Glutamatergic neuron (in vitro differentiated cells): ENCODE measurements at regions not wholly inside any gene's neighbourhood (a gene's known extent, or its start where the extent isn't known, plus 50 kb on each side); places are given as distances from the start of the nearest gene placed in this dataset.

Experiments
- DNase-seq: peaks from one replicate; pipeline ENCODE4 v3.0.0; 2022
- H3K27ac Mint-ChIP-seq: one replicate; pipeline ENCODE4 v1.8.0; 2020; ENCODE audit warnings: mild to moderate bottlenecking, mixed read lengths, inconsistent platforms; ENCODE audit not compliant: unreplicated experiment
- H3K27me3 Mint-ChIP-seq: one replicate; pipeline ENCODE4 v1.8.0; 2020; ENCODE audit warnings: mild to moderate bottlenecking, moderate library complexity, mixed read lengths, inconsistent platforms; ENCODE audit not compliant: unreplicated experiment
- H3K36me3 Mint-ChIP-seq: one replicate; pipeline ENCODE4 v1.8.0; 2020; ENCODE audit warnings: mild to moderate bottlenecking, mixed read lengths, inconsistent platforms; ENCODE audit not compliant: unreplicated experiment
- H3K4me1 Mint-ChIP-seq: one replicate; pipeline ENCODE4 v1.8.0; 2020; ENCODE audit warnings: mild to moderate bottlenecking, low read depth, mixed read lengths, inconsistent platforms; ENCODE audit not compliant: unreplicated experiment
- H3K4me3 Mint-ChIP-seq: one replicate; pipeline ENCODE4 v1.8.0; 2020; ENCODE audit warnings: mild to moderate bottlenecking, mixed read lengths, inconsistent platforms; ENCODE audit not compliant: unreplicated experiment
- H3K9me3 Mint-ChIP-seq: one replicate; pipeline ENCODE4 v1.8.0; 2020; ENCODE audit warnings: mild to moderate bottlenecking, moderate library complexity, mixed read lengths, inconsistent platforms; ENCODE audit not compliant: unreplicated experiment
- CTCF ChIP-seq: fragments of 200-600 bp; sonication (generic); IDR thresholded peaks from one replicate; pipeline ENCODE4 v1.5.0; 2021; ENCODE audit not compliant: partially characterized antibody, unreplicated experiment

GRCh38 chr6:81854474-81854873, 102.0 kb upstream of the TENT5A start:
- no peak overlapping the region for H3K27ac Mint-ChIP-seq
- TF ChIP-seq CTCF, result no peak
- peaks cover 8% of the 10 kb centered on the region for H3K4me1 Mint-ChIP-seq
- DNase-seq, result no peak
- H3K36me3 Mint-ChIP-seq, result no peaks in the 10 kb centered on the region
- peaks cover 3% of the 10 kb centered on the region for H3K27me3 Mint-ChIP-seq
- no peak overlapping the region for H3K4me3 Mint-ChIP-seq
- peaks cover 4% of the 10 kb centered on the region for H3K9me3 Mint-ChIP-seq

- H3K36me3 Mint-ChIP-seq, result no peaks in the 10 kb centered on the region
- peaks cover 8% of the 10 kb centered on the region for H3K4me1 Mint-ChIP-seq
- no peak for TF ChIP-seq CTCF
- no peak overlapping the region for H3K27ac Mint-ChIP-seq
- no peak for DNase-seq
- H3K4me3 Mint-ChIP-seq, result no peak overlapping the region
- peaks cover 6% of the 10 kb centered on the region for H3K9me3 Mint-ChIP-seq
- peaks cover 3% of the 10 kb centered on the region for H3K27me3 Mint-ChIP-seq
Observed at GRCh38 chr6:81853975-81854374, 101.5 kb upstream of the TENT5A start.

DNA sequence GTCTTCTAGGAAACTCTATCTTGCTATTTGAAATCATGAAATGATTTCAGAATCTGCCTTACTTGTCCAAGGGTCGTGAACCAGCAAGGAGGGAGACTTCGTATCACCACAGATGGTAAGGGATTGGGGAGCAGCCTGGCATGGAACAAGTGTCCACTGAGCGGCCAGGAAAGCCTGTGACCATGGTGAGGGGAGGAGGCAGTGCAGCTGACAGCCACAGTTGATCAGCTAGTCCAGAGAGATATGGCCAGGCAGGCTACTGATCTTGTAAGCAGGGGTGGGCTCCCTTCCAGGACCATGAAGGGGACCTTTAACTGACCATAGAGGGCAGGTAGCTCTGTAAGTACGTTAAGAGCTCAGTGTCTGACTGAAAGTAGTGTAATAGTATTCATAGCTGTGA, 96.8 kb upstream of the TENT5A start:
- no peak for TF ChIP-seq CTCF
- Mint-ChIP-seq H3K27ac (peak overlapping the region; percentile 81), H3K9me3 (peaks cover 6% of the 10 kb centered on the region), H3K4me3 (no peak overlapping the region), H3K27me3 (peaks cover 3% of the 10 kb centered on the region), H3K36me3 (no peaks in the 10 kb centered on the region), H3K4me1 (peaks cover 8% of the 10 kb centered on the region)
- DNase-seq, result no peak

DNA sequence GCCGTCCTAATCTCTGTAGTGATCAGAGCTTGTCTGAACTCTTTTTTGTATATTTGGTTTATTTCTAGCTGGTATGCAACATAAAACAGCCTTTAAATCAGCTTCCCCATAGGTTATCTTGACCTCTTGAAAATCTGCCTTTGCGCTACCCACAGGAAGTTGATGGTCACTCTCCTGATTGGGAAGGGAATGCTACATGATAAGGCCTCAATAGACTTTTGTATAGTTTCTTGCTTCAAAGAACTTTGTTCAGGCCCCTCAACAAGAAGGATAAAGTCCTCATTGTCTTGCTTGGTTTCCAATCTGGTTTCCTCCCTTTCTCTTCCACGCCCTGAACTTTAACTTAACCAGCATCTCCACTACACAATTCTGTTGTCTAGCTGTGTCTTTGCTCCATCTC, 95.4 kb upstream of the TENT5A start:
- Mint-ChIP-seq H3K4me3 (no peak overlapping the region), H3K4me1 (peaks cover 8% of the 10 kb centered on the region), H3K27ac (no peak overlapping the region), H3K36me3 (no peaks in the 10 kb centered on the region), H3K27me3 (peaks cover 3% of the 10 kb centered on the region), H3K9me3 (peaks cover 6% of the 10 kb centered on the region)
- no peak for DNase-seq
- TF ChIP-seq CTCF, result no peak

GRCh38 chr6:81844686-81845085, 92.2 kb upstream of the TENT5A start:
- Mint-ChIP-seq H3K9me3 (peaks cover 2% of the 10 kb centered on the region), H3K36me3 (no peaks in the 10 kb centered on the region), H3K4me3 (no peak overlapping the region), H3K27ac (no peak overlapping the region), H3K27me3 (no peaks in the 10 kb centered on the region), H3K4me1 (no peaks in the 10 kb centered on the region)
- no peak for DNase-seq
- TF ChIP-seq CTCF, result no peak
